ENCODE measurements at regions not wholly inside any gene's neighbourhood (a gene's known extent, or its start where the extent isn't known, plus 50 kb on each side); places are given as distances from the start of the nearest gene placed in this dataset.

GRCh38 chr16:6880263-6880662 is 452.4 kb upstream of the RBFOX1 start:
- no peaks in the 10 kb centered on the region for H3K27me3 Mint-ChIP-seq
- no peaks in the 10 kb centered on the region for H3K36me3 Mint-ChIP-seq (ENCODE audit: low read depth)
- H3K9me3 Mint-ChIP-seq, result peaks cover 13% of the 10 kb centered on the region
- H3K4me1 Mint-ChIP-seq, result no peaks in the 10 kb centered on the region
- H3K27ac Mint-ChIP-seq, result no peak overlapping the region
- no peak for ATAC-seq (replicated peaks)
- H3K4me3 Mint-ChIP-seq, result no peak overlapping the region

- no peak for ATAC-seq (replicated peaks)
- H3K9me3 Mint-ChIP-seq, result peaks cover 4% of the 10 kb centered on the region
- H3K36me3 Mint-ChIP-seq (ENCODE audit: low read depth), result no peaks in the 10 kb centered on the region
- no peaks in the 10 kb centered on the region for H3K4me1 Mint-ChIP-seq
- no peak overlapping the region for H3K27ac Mint-ChIP-seq
- no peak overlapping the region for H3K4me3 Mint-ChIP-seq
- H3K27me3 Mint-ChIP-seq, result no peaks in the 10 kb centered on the region
Observed at GRCh38 chr16:6864671-6865070, 468.0 kb upstream of the RBFOX1 start.

- H3K4me1 Mint-ChIP-seq, result no peaks in the 10 kb centered on the region
Observed at GRCh38 chr16:6864244-6864643, 468.4 kb upstream of the RBFOX1 start.

GRCh38 chr16:6863135-6863534 is 469.5 kb upstream of the RBFOX1 start:
- Mint-ChIP-seq H3K36me3 (ENCODE audit: low read depth) (no peaks in the 10 kb centered on the region), H3K27me3 (no peaks in the 10 kb centered on the region), H3K9me3 (peaks cover 4% of the 10 kb centered on the region), H3K27ac (no peak overlapping the region), H3K4me1 (no peaks in the 10 kb centered on the region), H3K4me3 (no peak overlapping the region)
- ATAC-seq (replicated peaks), result no peak

More at GRCh38 chr16:6864244-6864643, 468.4 kb upstream of the RBFOX1 start:
- Mint-ChIP-seq H3K9me3 (peaks cover 4% of the 10 kb centered on the region), H3K4me3 (no peak overlapping the region), H3K27ac (no peak overlapping the region), H3K36me3 (ENCODE audit: low read depth) (no peaks in the 10 kb centered on the region), H3K27me3 (no peaks in the 10 kb centered on the region)
- no peak for ATAC-seq (replicated peaks)

- Mint-ChIP-seq H3K4me3 (no peak overlapping the region), H3K4me1 (no peaks in the 10 kb centered on the region)
Observed at GRCh38 chr16:6861815-6862477, 470.7 kb upstream of the RBFOX1 start.

GRCh38 chr16:6861135-6861814 is 471.4 kb upstream of the RBFOX1 start:
- Mint-ChIP-seq H3K36me3 (ENCODE audit: low read depth) (no peaks in the 10 kb centered on the region), H3K4me3 (no peak overlapping the region), H3K27me3 (no peaks in the 10 kb centered on the region), H3K9me3 (peaks cover 9% of the 10 kb centered on the region), H3K4me1 (no peaks in the 10 kb centered on the region), H3K27ac (no peak overlapping the region)
- ATAC-seq (replicated peaks), result no peak

More at GRCh38 chr16:6861815-6862477, 470.7 kb upstream of the RBFOX1 start:
- H3K27me3 Mint-ChIP-seq, result no peaks in the 10 kb centered on the region
- H3K9me3 Mint-ChIP-seq, result peaks cover 4% of the 10 kb centered on the region
- H3K36me3 Mint-ChIP-seq (ENCODE audit: low read depth), result no peaks in the 10 kb centered on the region
- no peak for ATAC-seq (replicated peaks)
- no peak overlapping the region for H3K27ac Mint-ChIP-seq

GRCh38 chr16:6857575-6857974 is 475.1 kb upstream of the RBFOX1 start:
- Mint-ChIP-seq H3K4me3 (no peak overlapping the region), H3K27ac (no peak overlapping the region), H3K9me3 (peaks cover 15% of the 10 kb centered on the region), H3K36me3 (ENCODE audit: low read depth) (no peaks in the 10 kb centered on the region), H3K27me3 (no peaks in the 10 kb centered on the region), H3K4me1 (no peaks in the 10 kb centered on the region)
- ATAC-seq (replicated peaks), result no peak

GRCh38 chr16:6856578-6856977 is 476.1 kb upstream of the RBFOX1 start:
- ATAC-seq (replicated peaks), result no peak
- no peaks in the 10 kb centered on the region for H3K27me3 Mint-ChIP-seq
- H3K4me1 Mint-ChIP-seq, result no peaks in the 10 kb centered on the region
- H3K4me3 Mint-ChIP-seq, result no peak overlapping the region
- no peak overlapping the region for H3K27ac Mint-ChIP-seq
- H3K36me3 Mint-ChIP-seq (ENCODE audit: low read depth), result no peaks in the 10 kb centered on the region
- peaks cover 16% of the 10 kb centered on the region for H3K9me3 Mint-ChIP-seq

- Mint-ChIP-seq H3K9me3 (peaks cover 14% of the 10 kb centered on the region), H3K36me3 (ENCODE audit: low read depth) (no peaks in the 10 kb centered on the region), H3K27ac (no peak overlapping the region), H3K27me3 (no peaks in the 10 kb centered on the region), H3K4me1 (no peaks in the 10 kb centered on the region), H3K4me3 (no peak overlapping the region)
- no peak for ATAC-seq (replicated peaks)
Observed at GRCh38 chr16:6853565-6853964, 479.1 kb upstream of the RBFOX1 start.

- no peaks in the 10 kb centered on the region for H3K36me3 Mint-ChIP-seq (ENCODE audit: low read depth)
- no peaks in the 10 kb centered on the region for H3K4me1 Mint-ChIP-seq
- H3K27me3 Mint-ChIP-seq, result no peaks in the 10 kb centered on the region
- ATAC-seq (replicated peaks), result no peak
- peaks cover 18% of the 10 kb centered on the region for H3K9me3 Mint-ChIP-seq
- no peak overlapping the region for H3K27ac Mint-ChIP-seq
- H3K4me3 Mint-ChIP-seq, result no peak overlapping the region
Observed at GRCh38 chr16:6852643-6853225, 479.9 kb upstream of the RBFOX1 start.

- no peak for ATAC-seq (replicated peaks)
- no peak overlapping the region for H3K4me3 Mint-ChIP-seq
- no peak overlapping the region for H3K27ac Mint-ChIP-seq
- no peaks in the 10 kb centered on the region for H3K36me3 Mint-ChIP-seq (ENCODE audit: low read depth)
- no peaks in the 10 kb centered on the region for H3K4me1 Mint-ChIP-seq
- peaks cover 35% of the 10 kb centered on the region for H3K9me3 Mint-ChIP-seq
- no peaks in the 10 kb centered on the region for H3K27me3 Mint-ChIP-seq
Observed at GRCh38 chr16:6846452-6846851, 486.2 kb upstream of the RBFOX1 start.

- Mint-ChIP-seq H3K27me3 (no peaks in the 10 kb centered on the region), H3K36me3 (ENCODE audit: low read depth) (no peaks in the 10 kb centered on the region), H3K4me1 (no peaks in the 10 kb centered on the region), H3K27ac (no peak overlapping the region), H3K9me3 (peaks cover 31% of the 10 kb centered on the region), H3K4me3 (no peak overlapping the region)
- ATAC-seq (replicated peaks), result no peak
Observed at GRCh38 chr16:6841392-6841791, 491.3 kb upstream of the RBFOX1 start.

- H3K4me3 Mint-ChIP-seq, result no peak overlapping the region
- no peaks in the 10 kb centered on the region for H3K36me3 Mint-ChIP-seq (ENCODE audit: low read depth)
- no peaks in the 10 kb centered on the region for H3K4me1 Mint-ChIP-seq
- H3K9me3 Mint-ChIP-seq, result peaks cover 13% of the 10 kb centered on the region
- peaks cover 3% of the 10 kb centered on the region for H3K27me3 Mint-ChIP-seq
- H3K27ac Mint-ChIP-seq, result no peak overlapping the region
- ATAC-seq (replicated peaks), result no peak
Observed at GRCh38 chr16:6837722-6838121, 494.9 kb upstream of the RBFOX1 start.

GRCh38 chr16:6836766-6837165 is 495.9 kb upstream of the RBFOX1 start:
- ATAC-seq (replicated peaks), result no peak
- no peak overlapping the region for H3K4me3 Mint-ChIP-seq
- H3K27ac Mint-ChIP-seq, result no peak overlapping the region
- no peaks in the 10 kb centered on the region for H3K4me1 Mint-ChIP-seq
- H3K36me3 Mint-ChIP-seq (ENCODE audit: low read depth), result no peaks in the 10 kb centered on the region
- H3K9me3 Mint-ChIP-seq, result peaks cover 13% of the 10 kb centered on the region
- peaks cover 3% of the 10 kb centered on the region for H3K27me3 Mint-ChIP-seq

GRCh38 chr16:6835941-6836340 is 496.7 kb upstream of the RBFOX1 start:
- no peak for ATAC-seq (replicated peaks)
- H3K4me3 Mint-ChIP-seq, result no peak overlapping the region
- peaks cover 3% of the 10 kb centered on the region for H3K27me3 Mint-ChIP-seq
- no peaks in the 10 kb centered on the region for H3K36me3 Mint-ChIP-seq (ENCODE audit: low read depth)
- no peak overlapping the region for H3K27ac Mint-ChIP-seq
- peaks cover 13% of the 10 kb centered on the region for H3K9me3 Mint-ChIP-seq
- H3K4me1 Mint-ChIP-seq, result no peaks in the 10 kb centered on the region
